ENCODE measurements at regions not wholly inside any gene's neighbourhood (a gene's known extent, or its start where the extent isn't known, plus 50 kb on each side); places are given as distances from the start of the nearest gene placed in this dataset.

DNA sequence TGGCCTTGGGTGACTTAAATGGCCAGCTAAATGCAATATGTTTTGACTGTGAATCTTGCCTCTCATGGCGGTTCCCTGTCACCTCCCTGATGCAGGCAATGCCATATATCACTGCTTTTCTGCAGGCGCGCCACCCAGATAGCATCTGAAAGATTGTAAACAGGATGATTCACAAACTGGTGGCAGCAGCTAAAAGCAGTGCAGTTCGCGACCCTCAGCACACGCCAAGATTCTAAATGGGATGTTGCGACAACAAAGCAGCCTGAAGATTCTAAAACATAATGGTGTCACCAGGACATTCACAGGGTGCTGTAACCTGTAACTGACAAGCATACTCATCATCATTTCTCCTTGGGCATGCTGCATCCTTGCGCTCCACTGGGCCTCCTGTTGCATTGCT is 440.4 kb upstream of the CADM1 start:
- H3K4me3 ChIP-seq (ENCODE audit: control insufficient read depth, low read depth, low read length): no peak overlapping the region
- no peak for DNase-seq (ENCODE audit: low read depth)
- TF ChIP-seq, protein P1, sequence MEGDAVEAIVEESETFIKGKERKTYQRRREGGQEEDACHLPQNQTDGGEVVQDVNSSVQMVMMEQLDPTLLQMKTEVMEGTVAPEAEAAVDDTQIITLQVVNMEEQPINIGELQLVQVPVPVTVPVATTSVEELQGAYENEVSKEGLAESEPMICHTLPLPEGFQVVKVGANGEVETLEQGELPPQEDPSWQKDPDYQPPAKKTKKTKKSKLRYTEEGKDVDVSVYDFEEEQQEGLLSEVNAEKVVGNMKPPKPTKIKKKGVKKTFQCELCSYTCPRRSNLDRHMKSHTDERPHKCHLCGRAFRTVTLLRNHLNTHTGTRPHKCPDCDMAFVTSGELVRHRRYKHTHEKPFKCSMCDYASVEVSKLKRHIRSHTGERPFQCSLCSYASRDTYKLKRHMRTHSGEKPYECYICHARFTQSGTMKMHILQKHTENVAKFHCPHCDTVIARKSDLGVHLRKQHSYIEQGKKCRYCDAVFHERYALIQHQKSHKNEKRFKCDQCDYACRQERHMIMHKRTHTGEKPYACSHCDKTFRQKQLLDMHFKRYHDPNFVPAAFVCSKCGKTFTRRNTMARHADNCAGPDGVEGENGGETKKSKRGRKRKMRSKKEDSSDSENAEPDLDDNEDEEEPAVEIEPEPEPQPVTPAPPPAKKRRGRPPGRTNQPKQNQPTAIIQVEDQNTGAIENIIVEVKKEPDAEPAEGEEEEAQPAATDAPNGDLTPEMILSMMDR (IDR thresholded peaks at IDR 0.05; ENCODE audit: control insufficient read depth, insufficient read depth, low read depth, low read length, missing control alignments): no peak

DNA sequence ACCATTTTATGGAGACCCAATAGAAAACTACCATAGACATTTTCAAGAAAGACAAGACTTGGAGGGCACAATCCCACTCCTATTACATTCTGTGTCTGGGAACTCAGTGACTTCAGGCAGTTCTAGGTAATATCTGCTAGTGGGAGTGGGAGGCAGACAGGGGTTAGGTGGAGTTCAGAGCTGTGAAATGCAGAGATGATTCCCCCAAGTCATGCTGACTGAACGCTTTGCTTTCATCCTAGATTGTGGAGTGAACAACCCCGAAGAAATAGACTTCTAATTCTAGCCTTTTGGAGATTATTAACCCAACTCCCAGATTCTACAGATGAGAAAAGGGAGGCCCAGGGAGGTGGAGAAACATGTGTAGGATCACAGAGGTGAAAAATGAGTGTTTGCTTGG is 437.8 kb upstream of the CADM1 start:
- TF ChIP-seq, protein P1 (IDR thresholded peaks at IDR 0.05; ENCODE audit: control insufficient read depth, insufficient read depth, low read depth, low read length, missing control alignments): no peak
- DNase-seq (ENCODE audit: low read depth): no peak
- H3K4me3 ChIP-seq (ENCODE audit: control insufficient read depth, low read depth, low read length): no peak overlapping the region

DNA sequence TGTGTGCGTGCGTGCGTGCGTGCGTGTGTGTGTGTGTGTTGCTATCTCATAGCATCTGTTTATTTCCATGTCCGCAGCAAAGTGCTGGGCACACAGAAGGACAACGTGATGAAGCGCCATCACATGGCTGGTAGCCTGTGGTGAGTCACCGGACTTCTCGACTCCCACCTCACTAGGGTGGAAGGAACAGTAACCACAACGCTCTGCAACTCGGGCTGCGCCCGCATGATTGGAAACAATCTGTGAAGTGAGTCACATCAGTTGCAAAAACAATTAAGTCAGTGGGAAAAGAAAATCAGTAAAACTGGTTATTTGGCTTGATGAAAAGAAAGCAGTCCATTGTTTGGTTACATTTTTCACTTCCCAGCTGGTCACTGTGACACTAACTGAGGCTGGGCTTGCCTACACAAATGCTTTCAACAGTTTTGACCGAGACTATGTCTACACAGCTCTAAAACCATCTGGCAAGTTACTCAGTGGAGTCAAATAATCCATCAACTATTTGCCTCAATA is 437.3 kb upstream of the CADM1 start:
- TF ChIP-seq, protein P1 (IDR thresholded peaks at IDR 0.05; ENCODE audit: control insufficient read depth, insufficient read depth, low read depth, low read length, missing control alignments): no peak
- peak; percentile 93 for DNase-seq (ENCODE audit: low read depth)
- no peak overlapping the region for H3K4me3 ChIP-seq (ENCODE audit: control insufficient read depth, low read depth, low read length)

DNA sequence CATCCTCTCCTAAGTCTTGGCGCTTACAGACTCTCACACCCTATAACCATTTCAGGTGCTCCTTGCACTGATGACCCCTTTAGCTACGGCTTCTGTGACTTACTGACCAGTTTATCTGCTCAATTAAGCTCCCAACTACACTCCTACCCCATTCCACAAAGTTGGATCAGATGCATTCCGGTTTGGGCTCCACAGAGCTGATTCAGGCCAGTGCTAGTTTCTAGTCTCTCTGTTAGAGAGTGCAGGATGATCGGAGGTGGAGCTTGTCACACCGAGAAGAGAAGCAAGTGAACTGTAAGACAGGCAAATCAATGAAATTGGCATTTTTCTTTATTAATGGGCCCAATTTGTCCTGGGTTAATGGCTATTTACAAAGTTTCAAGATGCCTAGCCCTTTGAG is 436.8 kb upstream of the CADM1 start:
- TF ChIP-seq, protein P1 (IDR thresholded peaks at IDR 0.05; ENCODE audit: control insufficient read depth, insufficient read depth, low read depth, low read length, missing control alignments): no peak
- H3K4me3 ChIP-seq (ENCODE audit: control insufficient read depth, low read depth, low read length): no peak overlapping the region
- DNase-seq (ENCODE audit: low read depth): no peak

DNA sequence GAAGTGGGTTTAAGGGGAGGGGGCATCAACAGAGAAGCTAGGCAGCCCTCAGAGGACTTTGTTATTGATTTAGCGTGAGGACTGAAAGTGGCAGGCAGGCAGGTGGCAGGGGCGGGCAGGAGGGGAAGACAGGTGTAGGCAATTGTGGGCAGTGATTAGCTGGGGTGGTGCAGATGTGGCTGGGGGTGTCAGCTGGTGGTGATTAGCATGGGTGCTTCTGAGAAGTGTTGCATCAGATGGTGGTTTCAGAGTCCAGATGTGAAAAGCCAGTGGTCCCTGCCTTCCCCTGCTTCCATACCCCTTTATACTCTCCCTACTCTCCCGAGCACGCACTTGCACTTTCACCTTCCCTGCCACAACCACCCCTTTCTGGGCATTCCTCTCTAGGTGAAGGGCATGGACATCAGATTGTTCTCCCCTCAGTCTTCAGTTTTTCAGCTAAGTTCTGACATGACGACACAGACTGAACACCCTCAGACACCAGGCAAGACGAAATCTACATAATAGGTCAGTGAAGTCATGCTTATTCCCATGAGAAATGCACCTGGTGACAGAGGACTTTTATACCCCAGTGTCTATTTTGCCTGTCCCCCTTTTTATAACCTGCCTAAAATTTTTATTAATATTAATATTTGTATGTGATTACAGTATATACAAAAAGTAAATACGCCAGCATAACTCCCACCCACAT is 435.7 kb upstream of the CADM1 start:
- H3K4me3 ChIP-seq (ENCODE audit: control insufficient read depth, low read depth, low read length): no peak overlapping the region
- TF ChIP-seq, protein P1 (IDR thresholded peaks at IDR 0.05; ENCODE audit: control insufficient read depth, insufficient read depth, low read depth, low read length, missing control alignments): no peak
- DNase-seq (ENCODE audit: low read depth): no peak

DNA sequence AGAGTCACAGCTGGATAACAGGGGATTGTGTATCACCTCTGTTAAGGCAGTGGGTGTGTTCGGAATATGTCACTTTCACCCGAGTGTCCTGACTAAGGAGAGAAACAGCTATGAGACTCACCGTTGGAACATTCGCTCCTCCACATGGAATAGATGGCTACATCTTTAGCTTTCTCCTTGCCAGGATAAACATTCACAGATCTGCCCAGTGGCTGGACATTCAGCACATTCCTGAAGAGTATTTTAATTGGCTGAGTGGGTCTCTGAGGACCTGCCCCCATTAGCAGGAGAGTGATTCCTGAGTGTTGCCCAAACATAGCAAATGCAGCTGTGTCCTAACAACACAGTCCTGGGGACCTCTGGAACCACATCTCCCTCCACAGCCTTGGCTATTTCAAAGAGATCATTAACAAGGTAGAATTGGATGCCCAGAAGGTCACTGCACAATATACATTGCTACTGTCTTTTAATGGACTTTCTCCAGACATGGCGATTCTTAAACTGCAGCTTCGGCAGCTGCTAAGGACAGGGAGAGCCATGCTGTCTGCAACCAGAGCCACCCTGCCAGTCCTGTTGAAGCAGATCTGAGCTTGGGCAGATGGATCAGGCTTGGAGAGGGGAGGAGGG is 435.0 kb upstream of the CADM1 start:
- no peak overlapping the region for H3K4me3 ChIP-seq (ENCODE audit: control insufficient read depth, low read depth, low read length)
- TF ChIP-seq, protein P1 (IDR thresholded peaks at IDR 0.05; ENCODE audit: control insufficient read depth, insufficient read depth, low read depth, low read length, missing control alignments): no peak
- DNase-seq (ENCODE audit: low read depth): no peak

Data from AG09309 (cell line).